HT1080 (cell line): ENCODE measurements at regions not wholly inside any gene's neighbourhood (a gene's known extent, or its start where the extent isn't known, plus 50 kb on each side); places are given as distances from the start of the nearest gene placed in this dataset.
A peak's percentile ranks its signal among the peaks of the same experiment; 100 is the strongest.

Source experiments
- DNase-seq: peaks from one replicate; pipeline ENCODE4 v3.0.0-alpha.2; 2015; ENCODE audit warnings: low read depth

GRCh38 chr2:173584676-173585458, 230.2 kb downstream of the CDCA7 start:
- peak; percentile 12 for DNase-seq

GRCh38 chr2:173588931-173589369, 234.3 kb downstream of the CDCA7 start:
- peak; percentile 43 for DNase-seq

DNA sequence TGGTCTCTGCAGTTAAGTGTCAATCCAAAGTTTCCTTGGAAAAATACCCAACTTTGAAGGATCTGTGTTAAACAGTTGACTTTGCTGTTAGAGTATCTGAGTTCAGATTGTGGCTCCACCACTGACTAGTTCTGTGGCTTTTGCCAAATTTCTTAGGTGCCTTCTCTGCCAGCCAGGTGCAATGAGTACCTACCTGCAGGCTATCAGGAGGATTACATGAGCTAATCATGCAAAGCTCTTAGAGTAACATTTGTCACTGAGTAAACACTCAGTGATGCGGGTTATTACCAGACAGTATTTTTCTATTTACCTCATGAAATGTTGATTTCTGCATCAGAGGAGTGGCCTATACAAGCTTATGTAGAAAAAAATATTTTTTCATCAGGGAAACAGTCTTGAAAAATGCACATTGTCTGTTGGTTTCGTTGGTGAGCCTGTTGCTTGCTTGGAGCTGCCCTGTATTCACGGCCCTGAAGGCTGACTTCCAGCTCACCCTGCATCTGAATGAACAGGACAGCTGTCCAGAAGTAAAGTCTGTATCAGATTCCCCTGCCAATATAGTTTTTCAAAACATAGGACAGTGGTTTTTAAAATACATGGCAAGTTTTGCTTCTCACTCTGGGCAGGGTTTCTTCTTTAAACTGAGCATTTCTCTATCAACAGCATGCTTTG, 235.1 kb downstream of the CDCA7 start:
- no peak for DNase-seq

GRCh38 chr2:173590276-173590861, 235.7 kb downstream of the CDCA7 start:
- DNase-seq, result peak; percentile 98

- DNase-seq, result no peak
Observed at GRCh38 chr2:173593109-173593508, 238.4 kb downstream of the CDCA7 start.

DNA sequence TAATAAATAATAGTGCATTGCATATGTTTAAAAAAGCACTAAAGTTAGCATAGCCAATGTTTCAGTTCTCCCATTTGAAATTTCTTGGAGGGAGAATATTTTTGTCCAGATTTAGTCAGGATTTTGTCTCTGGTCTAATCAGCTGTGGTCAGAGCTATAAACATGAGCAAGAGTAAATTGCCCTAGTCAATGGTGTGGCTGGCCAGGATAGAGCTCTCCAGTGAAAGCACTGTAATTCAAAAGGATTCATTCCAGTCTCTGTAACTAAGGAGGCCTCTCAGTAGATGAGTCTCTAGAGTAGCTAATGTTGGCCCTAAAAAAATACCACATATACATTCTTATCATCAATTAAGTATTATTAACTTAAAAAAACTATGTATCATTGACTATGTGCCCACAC, 241.6 kb downstream of the CDCA7 start:
- DNase-seq, result no peak

DNA sequence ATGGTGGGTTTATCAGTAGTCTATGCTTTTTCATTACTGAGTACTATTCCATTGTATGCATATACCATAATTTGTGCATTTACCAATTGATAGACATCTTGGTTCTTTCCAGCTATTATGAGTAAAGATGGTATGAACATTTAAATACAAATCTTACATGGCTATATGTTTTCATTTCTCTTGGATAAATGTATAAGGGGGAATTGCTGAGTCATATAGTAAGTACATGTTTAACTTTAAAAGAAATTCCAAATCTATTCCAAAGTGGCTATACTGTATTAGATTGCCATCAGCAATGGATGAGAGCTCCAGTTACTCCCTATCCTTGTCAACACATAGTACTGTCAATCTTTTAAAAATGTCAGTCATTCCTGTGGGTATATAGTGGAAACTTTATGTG, 243.9 kb downstream of the CDCA7 start:
- no peak for DNase-seq

GRCh38 chr2:173599821-173600359, 245.2 kb downstream of the CDCA7 start:
- no peak for DNase-seq

DNA sequence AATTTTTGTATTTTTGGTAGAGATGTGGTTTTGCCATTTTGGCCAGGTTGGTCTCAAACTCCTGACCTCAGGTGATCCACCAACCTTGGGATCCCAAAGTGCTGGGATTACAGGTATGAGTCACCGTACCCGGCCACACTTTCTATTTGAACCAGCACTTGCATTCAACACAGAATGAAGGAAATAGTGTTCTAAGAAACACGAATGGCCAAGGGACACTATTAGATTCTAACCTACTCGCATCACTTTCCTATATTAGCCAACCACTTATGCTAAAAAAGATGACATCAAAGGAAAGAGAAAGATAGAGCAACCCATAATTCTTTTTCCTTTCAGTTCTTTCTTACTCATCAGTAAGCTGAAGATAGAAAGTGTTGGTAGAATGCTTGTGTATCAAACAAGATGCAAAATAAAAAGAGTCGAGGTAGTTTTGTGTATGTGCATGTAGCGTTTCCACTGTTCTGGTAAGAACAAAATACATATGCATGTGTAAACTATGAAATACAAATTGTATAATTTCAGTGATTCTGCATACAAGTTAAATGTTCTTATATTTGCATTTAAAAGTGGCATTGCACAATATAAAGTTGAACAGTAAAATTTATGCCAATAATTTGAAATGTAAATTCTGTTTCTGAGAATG, 247.6 kb downstream of the CDCA7 start:
- DNase-seq, result no peak

DNA sequence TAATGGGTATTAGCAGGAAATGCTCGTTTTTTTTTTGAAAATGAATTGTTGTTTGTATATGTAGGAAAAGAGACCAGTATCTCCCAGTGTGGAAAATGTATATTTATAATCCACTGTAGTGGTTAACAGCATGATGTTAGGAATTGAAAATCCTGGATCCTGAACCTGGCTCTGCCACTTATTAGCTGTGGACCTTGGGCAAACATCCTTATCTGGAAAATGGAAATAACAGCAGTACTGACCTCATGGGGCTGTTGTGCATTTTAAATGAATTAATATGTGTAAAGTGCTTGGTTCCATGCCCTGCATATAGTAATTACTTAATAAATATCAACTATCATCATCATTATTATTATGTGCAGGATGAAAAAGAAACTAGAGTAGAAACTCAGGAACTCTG, 251.3 kb downstream of the CDCA7 start:
- no peak for DNase-seq

GRCh38 chr2:173606619-173607248, 252.1 kb downstream of the CDCA7 start:
- DNase-seq, result no peak

DNA sequence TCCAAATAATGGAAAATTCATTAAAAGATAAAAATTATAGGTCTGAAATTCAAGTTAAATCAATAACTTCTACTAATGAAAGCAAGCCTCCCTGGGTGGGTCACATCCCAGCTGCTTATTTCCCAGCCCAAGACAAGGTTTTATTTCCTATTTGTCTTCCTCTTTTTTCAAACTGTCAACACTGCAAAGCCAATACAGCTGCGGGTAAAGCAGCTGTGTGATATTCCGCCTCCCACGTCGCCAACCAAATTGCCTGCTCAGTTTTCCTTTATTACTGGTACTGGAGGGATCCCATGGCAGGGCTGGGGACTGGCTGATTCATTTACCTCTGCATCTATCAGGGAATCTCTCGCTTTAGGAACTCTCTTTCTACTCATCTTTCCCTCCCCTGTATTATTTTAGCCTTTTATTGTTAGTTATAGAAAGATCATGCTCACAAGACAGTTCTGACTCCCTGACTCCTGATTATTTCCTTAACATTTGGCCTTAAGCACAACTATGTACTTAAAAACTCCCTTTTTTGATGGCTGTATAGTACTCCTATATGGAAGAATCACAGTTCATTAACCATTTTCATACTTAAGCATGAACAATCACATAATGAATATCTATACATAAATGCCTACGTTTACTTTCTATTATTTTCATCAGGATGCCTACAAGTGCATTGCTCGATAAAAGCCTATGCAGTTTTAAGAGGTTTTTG, 253.1 kb downstream of the CDCA7 start:
- no peak for DNase-seq

GRCh38 chr2:173611121-173611520, 256.4 kb downstream of the CDCA7 start:
- no peak for DNase-seq

- DNase-seq, result no peak
Observed at GRCh38 chr2:173612354-173612753, 257.7 kb downstream of the CDCA7 start.

- no peak for DNase-seq
Observed at GRCh38 chr2:173613386-173613785, 258.7 kb downstream of the CDCA7 start.

DNA sequence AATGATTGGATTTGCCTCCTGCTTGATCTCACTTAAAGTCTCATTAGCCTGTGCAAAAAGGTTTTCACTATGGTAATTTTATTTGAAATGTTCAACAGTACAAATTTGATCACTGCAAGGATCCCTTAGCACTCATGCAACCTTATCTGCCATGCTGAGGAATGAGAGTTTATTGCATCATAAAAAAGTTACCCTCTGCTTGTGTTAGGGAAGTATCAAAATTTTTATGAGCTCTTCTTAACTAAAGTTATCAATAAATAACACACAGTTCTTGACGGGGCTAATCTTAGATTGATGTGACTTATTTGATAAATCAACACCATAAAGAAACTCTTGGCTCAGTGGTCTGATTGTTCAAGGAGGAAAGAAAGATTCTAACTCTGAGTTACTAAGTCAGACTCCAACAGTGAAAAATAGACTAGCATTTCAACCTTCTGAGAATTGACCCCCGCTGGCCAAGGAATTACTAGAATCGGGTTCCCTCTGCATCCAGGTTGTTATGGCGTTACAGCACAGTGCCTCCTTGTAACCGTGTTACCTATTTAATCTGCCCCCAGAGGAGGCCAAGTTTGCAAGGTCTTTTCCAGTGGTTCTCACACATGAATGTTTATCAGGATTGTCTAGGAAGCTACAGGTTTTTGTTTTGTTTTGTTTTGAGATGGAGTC, 259.7 kb downstream of the CDCA7 start:
- no peak for DNase-seq

GRCh38 chr2:173623438-173624319, 269.0 kb downstream of the CDCA7 start:
- no peak for DNase-seq

DNA sequence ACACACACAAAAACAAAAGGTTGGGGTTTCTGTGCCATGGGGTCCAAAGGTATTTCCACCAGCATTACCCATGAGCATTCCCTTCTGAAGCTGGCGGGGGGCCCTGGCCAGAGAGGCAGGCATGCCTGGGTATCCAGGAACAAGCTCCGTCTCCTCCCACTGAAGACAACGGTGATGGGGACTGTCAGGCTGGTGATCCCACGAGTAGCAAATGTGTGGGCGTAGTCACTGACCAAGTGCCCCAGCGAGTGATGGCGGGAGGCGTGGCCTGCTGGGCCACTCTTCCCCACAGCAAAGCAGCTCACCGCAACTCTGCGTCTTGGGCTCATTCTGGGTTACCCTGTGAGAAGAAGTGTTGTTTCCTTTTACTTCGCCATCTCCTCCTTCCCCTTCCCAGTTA, 270.6 kb downstream of the CDCA7 start:
- no peak for DNase-seq

DNA sequence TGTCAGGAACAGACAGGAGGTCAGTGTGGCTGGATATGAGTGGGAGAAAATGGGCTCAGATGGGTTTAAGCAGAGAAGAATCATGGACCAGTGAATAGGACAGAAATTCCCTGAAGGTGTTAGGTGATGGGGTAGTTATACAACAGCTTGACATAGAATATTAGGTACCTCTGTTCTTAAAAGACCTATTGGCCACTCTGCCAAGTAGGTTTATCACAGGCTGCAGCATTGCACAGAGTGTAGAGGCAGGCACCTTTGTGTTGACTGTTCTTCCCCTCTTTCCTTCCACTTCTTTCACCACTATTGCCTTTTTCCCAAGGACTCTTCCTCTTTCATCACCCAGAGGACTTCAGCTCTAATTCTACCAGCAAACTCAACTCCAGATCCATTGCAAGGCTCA, 274.4 kb downstream of the CDCA7 start:
- DNase-seq, result no peak
